ENCODE measurements at regions not wholly inside any gene's neighbourhood (a gene's known extent, or its start where the extent isn't known, plus 50 kb on each side); places are given as distances from the start of the nearest gene placed in this dataset.

DNA sequence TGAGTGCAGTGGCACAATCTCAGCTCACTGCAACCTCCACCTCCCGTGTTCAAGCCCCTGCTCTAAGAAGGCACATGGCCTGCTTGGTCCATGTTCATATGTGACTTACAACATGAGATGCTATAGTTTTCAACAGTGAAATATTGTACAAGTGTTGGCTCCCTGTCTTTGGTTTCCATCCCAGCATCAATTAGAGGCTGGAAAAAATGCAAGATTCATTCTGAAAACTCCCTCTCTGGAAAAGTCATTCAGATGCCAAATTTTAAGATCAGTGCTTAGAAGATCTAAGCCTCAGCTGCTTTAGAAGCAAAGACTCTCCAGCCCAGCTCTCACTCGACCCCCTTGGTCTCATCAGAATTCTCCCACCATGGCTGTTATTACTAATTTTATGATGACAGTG is 398.9 kb downstream of the KIF16B start:
- no peak for DNase-seq

DNA sequence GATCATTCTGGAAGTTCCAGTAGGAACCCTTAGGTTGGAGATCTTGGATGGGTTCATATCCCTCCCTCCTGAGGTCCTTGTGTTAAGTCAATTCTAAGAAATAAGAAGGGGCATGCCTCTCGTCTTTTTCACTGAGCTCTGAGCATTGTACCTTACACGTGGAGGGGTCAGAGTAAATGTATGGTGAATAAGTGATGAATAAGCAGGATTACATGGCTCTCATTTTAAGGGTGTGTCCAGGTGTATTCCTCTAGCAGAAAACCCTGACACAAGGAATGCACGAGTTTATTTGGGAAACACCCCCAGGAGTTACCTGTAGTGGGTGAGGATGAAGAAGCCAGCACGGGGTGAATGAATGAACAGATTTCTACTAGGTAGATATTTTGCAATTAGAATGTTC is 400.2 kb downstream of the KIF16B start:
- no peak for DNase-seq

DNA sequence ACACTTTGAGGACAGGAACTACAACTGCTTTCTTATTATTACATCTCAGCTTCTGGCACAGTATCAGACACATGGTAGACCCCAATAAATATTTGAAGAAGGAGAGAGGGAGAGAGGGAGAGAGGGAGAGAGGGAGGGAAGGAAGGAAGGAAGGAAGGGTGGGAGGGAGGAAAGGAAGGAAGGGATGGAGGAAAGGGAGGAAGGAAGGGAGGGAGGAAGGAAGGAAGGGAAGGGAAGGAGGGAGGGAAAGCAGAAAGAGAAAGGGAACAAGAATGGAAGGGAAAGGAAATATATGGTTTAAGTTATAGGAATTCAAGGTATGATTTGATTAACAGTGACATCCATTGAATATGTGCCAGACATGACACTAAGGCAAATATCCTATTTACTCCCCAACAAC is 402.1 kb downstream of the KIF16B start:
- DNase-seq = no peak

DNA sequence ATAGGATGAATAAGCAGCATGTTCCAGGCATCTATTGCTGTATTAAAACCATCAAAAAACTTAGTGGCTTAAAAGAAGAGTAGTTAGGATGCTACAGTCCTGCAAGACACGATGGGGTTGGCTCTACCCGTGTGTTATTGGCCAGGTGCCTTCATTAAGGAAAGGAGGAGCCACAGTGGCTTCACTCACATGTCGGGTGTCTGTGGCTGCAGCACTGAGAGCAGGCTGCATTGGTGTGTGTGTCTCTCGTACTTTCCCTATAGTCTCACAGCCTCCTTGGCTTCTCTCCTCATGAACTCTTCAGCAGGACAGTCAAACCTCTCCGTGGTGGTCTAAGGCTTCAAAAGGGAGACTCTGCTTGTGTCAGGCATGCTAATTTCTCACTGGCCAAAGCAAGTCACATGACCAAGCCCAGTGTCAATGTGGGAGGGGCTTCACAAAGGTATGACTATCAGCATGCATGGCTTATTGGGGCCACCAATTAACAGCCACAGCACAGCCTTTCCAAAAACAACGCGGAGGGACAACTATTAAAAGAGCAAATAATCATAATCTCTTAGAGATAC is 402.8 kb downstream of the KIF16B start:
- DNase-seq = no peak

DNA sequence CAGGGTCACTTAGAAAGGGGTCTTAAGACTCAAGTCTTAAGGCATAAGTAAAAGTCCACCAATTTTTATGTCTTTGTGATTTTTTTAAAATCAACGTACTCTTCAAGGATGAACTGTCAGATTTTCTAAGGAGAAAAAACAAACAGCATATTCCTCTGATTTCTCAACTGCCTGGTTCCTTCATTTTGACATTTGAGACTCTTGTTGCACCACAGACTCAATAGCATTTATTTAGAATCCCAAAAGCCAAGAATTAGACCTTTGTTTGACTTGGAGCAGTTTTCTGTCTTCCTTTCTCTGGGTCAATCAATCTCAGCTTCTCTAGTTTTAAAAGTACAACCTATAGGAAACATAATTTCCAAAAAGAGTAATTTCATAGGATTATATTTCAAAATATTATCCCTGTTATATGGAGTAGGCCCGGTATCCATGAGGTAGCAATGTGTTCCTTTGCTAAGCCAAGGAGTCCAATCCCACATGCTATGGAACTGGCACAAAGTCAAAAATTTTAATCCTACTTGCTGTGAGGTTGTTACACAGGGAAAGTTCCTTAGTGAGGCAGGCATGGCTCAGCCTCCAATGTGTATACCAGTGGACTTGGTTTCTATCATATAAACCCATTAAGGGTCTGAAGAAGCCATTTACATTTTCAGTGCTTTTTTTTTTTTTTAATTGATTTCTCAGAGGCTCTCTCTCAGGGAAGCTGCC is 405.7 kb downstream of the KIF16B start:
- no peak for DNase-seq

DNA sequence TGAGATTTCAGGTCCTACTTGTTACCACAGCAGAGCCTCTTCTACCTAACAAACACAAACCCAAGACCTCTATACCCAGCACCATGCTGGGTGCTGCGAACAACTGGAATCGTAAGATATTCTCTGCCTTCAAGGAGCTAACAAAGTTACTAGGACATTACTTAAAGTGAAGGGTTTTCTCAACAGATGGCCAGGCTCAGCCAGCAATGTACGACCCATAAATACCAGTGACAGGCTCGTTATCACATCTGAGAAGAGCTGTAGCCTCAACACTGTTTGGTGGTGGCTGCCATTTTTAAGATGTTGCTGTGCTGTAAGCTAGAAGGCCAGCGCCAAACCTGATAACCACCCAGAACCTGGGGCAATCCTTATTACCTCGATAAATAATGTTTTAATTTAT is 406.5 kb downstream of the KIF16B start:
- DNase-seq = no peak

DNA sequence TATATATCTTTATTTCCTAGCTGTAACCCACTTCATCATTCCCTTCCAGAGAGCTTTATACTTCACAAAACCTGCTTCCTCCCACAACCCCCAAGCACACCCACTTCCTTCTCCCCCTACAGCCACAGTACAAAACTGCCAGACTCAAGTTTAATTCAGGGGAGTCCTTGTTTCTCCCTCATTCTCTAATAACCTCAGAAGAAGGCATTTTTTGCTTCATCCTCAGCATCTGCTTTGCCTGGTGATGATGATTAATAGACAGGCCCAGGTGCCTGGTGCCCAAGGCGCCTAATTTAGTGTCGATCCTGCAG is 414.3 kb downstream of the KIF16B start:
- DNase-seq = no peak

DNA sequence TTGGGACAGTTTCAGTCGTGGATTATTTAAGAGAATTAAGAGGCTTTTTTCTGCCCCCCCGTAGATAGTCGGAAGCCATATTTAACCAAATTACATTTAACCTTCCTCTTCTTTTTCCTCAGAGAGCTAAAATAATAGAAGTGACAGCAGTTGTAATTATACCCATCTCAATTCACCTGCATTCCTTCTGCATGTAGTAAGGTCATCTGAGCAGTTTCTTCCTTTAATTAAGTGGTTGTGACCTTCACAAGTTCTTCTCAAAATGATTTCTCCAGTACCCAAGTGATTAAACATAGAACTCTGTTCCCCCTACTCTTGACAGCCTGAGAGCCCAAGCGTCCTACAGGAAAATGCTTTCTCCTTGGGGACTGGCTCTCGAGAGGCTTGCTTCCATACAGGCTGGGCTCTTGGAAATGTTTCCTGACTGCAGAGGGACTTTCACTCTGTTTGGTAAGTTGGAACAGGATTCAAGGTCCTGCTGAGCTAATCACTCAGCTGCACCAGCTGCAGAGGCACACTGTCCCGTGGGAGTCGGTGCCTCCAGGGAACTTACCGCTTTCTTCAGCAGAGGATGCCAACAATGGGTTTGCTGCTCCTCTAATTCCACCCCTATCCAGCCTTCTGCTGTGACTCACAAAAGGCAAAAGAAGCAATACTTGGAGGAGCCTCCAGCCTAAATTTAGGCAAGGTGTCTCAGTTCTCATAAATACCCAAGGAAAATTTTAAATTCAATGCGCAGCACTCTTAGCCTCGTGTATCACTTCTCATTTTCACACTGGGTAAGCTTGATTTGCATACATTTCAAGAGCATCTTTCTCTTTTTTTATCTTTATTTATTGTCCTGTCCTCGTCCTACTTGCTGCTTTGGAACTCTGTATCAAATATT is 414.9 kb downstream of the KIF16B start:
- no peak for DNase-seq

DNA sequence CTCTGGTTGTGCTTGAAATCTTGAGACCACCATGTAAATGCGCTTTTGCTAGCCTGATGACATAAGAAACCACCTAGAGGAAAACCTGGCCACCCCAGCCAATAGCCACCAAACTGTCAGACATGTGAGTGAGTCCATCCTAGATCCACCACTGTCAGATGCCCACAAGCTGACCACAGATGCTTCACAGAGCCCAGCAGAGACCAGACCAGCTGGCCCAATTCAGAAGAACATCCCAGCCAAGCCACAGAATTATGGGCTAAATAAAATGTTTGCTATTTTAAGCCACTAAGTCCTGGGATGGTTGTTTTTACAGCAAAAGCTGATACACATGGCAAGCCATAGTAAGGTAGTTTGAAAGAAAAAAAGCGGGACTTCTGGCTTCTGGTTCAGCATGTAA is 425.3 kb downstream of the KIF16B start:
- no peak for DNase-seq

DNA sequence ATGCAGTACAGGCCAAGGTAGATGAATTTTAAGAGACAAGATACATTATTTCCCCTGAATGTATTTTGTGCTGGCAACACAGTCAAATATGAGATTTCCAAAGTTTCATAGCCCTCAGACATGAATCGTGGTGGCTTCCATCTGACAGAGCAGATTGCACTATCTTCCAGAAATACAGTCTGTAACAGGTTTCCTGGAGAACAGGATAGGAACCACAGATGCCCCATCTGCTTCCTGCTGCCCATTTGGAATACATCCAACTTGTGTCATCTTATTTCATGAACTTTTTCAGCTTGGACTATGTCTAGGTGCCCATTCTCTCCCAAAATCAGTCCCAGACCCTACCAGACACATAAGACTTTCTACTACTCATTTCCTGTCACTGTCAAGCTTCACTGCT is 426.0 kb downstream of the KIF16B start:
- no peak for DNase-seq

DNA sequence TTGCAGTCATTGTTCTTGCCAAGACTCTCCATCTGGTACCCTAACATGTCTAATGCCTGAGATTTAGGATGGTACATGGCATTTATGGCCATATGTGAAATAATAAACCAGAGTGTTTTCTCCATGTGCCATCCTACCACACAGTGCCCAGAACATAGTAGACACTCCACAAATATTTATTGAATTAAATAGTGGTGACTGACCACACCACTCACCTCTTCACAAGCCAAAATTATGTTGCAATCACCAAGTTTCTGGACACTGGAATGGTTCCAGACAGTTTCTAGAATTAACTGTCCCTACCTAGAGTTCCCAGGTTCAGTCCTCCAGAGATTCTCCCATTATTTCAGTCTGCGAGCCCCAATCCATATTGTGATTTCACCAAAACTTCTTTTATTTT is 427.3 kb downstream of the KIF16B start:
- no peak for DNase-seq

DNA sequence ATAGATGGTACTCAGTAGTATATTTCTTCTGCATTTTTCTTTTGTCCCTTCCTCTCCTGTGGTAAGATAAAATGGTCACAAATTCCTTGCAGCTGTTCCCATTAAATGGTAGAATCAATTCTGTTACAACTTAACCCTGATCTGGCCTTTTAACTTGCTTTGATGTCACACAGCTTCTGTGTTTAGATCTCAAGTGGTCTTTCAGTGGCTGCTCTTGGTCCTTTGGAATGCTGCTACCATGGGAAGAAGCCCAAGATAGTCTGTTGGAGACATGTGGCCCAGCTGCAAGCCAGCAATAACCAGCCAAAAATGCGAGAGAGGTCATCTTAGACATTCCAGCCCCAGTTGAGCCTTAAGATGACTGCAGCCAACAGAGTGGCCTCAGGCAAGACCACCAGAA is 429.7 kb downstream of the KIF16B start:
- DNase-seq = no peak

DNA sequence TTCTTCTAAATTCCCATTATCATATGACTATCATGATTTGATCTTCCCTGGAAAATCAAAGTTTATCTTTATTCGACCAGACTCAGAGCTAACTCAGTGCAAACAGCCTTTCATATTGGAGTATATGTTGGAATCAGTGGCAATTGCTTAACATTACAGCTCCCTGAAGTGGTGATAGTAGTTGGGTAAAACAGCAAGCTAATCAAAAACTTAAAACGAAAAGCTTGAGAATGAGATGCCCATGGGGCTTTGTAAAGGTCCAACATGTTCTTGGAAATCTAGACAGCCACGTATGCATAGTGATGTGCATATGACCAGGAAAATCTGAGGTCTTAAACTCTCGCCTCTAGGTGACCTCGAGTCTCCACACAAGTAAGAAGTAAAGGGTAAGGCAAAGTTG is 437.6 kb downstream of the KIF16B start:
- no peak for DNase-seq

DNA sequence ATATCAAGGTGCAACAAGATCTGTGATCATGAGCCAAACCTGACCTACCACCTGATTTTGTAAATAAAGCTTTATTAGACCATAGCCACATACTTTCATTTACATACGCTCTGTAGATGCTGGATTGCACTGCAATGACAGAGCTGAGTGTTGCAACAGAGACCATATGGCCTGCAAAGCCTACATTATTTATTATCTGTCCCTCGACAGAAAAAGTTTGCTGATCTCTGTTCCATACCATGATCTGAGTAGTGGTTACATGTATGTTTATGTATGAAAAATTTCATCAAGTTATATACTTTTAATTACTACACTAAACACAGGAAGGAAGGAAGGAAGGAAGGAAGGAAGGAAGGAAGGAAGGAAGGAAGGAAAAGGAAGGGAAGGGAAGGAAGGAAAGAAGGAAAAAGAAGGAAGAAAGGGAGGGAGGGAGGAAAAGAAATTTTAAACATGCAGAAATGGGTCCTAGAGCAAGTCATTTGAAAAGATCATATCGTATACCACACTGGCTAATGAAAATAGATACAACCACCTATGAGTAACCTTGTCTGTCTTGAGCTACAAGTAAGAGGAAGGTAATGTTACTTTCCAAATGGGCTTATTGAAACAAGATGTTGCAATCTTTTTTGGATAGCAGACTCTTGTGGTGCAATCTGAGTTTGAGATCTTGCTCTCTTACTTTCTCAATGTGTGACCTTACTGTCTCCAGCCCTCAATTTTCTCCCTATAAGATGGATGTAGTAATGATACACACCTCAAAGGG is 441.0 kb downstream of the KIF16B start:
- DNase-seq = no peak

DNA sequence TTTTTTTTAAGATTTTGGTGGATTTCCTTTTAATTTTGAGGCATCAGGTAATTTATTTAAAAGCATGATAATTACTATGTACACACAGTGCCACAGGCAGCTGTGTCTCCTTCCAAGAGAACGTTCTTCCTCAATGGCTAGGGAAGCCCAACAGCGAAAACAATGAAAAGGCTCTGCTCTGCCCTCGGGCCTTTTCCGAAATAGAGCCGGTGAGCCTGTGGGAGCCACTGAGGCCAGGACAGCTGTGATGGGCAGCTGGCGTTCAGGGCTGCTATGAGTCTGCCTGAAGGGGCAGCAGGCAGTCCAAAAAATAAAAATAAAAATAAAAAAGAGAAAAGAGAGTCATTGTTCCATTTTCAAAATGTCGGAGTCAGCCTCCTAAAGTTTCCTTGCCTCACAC is 443.8 kb downstream of the KIF16B start:
- no peak for DNase-seq

DNA sequence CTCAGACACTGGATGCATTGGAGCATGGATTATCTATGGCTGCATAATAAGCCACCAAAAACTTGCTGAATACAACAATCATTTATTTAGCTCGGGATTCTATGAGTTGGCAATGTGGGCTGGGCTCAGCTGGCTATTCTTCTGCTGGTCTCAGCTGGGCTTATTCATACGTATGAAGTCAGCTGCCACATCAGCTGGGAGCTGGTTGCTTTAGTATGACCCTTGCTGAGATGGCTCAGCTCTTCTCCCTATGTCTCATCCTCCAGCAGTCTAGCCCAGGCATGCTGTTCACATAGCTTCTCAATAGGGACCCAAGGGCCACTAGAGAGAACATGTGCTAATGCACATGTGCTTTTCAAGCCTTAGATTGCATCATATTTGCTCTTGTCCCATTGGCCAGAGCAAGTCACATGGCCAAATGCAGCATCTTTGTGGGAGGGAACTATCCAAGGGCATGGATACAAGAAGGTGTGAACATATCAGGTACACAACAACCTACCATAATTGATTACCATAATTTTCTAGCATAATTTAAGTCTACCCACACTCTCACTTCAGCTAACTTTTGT is 444.6 kb downstream of the KIF16B start:
- DNase-seq = no peak

DNA sequence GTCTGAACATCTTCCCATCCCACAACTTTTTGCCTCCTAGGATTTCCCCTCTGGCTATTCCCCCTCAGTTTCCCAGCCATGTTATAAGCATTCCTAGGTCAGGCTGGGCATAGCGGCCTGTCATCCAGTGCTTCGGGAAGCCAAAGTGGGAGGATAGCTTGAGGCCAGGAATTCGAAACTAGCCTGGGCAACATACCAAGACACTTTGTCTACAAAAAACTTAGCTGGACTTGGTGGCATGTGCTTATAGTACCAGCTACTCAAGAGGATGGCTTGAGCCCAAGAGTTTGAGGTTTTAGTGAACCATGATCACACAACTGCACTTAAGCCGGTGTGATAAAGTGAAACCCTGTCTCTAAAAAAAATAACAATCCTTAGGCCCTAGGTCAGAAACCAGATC is 447.4 kb downstream of the KIF16B start:
- DNase-seq = no peak

DNA sequence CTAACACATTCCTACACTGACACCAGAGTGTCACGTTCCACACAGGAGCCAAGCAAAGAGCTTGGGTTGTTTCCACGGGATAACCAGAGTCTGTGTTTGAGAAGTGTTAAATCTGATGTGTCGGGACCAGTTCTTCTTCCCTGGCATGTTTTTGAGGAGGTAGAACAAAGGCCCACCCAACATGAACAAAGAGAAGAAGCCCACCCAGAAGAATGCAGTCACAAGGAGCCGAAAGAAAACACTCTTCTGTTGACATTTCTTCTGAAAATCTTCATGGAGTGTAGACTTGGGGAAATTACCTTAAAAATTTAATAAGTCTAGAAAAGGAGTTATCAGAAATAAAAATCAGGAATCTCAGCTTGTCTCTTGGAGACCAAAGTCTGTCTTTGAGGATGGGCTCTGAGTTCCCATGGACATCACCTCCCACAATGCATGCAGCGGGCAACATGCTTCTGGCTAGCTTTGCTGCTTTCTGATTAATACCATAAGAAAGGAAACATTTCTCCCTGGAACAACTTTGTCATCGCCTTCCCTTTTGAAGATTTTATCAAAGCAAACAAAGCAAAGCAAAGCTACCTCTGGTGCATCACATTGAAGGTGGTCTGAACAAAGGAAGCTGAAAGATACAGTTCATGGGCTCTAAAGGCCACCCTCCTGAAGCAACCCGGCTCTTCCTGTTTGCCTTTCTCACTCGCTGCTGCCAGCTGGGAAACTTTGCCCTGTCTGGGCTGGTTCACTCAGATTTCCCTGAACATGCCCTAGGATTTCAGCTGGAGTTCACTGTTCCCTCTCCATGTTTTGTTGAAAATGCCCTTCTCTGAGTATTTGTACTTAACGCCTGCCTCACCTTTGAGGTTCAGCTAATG is 448.1 kb downstream of the KIF16B start:
- DNase-seq = no peak

DNA sequence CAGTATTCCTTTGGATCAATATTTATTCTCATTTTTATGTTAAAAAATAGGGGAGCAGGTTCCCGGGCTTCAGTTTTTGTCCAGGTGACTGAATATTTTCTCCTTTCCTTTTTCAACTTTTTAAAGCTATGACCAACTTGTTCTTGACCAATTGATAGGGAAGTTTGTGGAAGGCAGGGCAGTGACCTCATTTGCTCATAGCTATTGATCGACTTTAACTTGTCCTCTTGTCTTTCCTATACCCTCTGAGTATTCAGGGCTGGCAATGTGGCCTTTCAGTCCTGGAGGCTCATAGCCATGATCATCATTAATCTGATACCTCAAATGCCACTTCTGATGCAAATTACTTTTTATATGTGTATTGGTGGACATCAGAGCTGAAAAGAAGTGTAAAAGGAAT is 448.8 kb downstream of the KIF16B start:
- DNase-seq = no peak

DNA sequence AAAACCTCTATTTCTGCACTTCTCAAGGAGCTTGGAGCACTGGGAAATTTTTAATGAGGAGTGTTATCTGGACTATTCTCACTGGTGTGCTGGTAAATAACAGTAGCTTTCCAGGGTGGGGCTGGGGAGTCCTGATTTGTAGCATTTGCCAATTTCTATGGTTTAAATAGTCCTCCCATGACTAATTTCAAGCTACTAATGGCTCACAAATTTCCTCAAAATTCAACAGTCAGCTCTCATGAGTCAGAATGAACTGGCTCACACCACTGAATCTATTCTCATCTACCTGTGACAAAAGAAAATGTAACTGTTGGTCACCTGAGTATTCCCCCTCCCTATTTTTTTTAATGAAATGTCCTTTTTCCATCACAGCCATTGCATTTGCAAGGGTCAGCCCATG is 449.6 kb downstream of the KIF16B start:
- DNase-seq = peak; percentile 10

DNA sequence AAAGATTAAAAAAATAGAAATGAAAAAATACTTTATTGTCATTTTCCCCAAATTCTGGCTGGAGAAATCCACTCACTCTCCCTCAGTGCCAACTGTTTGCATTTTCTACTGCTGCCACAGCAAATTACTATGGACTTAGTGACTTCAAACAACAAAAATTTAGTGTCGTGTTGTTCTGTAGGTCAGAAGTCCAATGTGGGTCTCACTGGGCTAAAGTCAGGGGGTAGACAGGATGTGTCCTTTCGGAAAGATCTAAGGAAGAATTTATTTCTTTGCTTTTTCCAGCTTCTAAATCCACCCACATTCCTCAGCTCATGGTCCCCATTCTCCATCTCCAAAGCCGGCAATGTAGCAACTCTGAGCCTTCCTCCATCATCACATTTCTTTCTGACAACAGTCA is 453.3 kb downstream of the KIF16B start:
- DNase-seq = no peak

DNA sequence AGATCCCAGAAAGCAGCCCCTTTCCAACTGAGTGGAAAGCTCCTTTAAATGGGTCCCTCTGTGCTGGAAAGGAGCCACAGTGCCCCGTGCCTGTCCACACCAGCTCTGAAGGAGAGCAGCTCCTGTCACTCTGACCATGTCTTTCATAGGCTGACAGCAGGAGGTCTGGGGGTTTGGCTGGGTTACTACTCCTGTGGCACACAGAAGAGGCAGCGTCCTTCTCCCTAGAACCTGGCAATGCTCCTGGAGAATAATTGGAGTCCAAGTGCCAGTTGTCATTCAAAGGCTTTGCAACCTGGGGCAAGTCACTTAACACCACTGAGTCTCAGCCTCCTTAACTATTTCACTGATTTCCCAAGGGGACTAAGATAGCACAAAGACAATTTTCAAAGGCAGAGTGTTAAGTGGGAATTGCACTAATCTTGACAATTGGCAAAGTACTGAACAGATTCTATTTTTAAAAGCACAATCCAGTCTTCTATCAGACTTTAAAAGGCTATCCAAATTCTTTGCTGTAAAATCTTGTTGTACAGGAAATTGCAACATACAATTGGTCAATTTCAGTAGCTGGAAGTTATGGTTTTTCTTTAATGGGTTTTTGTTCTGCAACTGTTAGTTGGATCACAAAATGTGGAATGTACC is 457.2 kb downstream of the KIF16B start:
- no peak for DNase-seq
